Osteoblast (primary cell): ENCODE measurements at regions not wholly inside any gene's neighbourhood (a gene's known extent, or its start where the extent isn't known, plus 50 kb on each side); places are given as distances from the start of the nearest gene placed in this dataset.

ENCODE experiments used
- DNase-seq: peaks from one replicate; pipeline ENCODE4 v3.0.0; 2011; ENCODE audit warnings: low spot score, mixed read lengths; ENCODE audit not compliant: insufficient read length; ENCODE audit errors: missing footprints
- H2AFZ ChIP-seq: 2 replicates; pipeline ENCODE4 v1.6.0; 2011; ENCODE audit warnings: mild to moderate bottlenecking, low read length
- H3K27ac ChIP-seq: 2 replicates; pipeline ENCODE4 v1.5.1; 2011; ENCODE audit warnings: mild to moderate bottlenecking, low read depth, low read length, moderate library complexity
- H3K27me3 ChIP-seq: 2 replicates; pipeline ENCODE4 v1.6.0; 2012; ENCODE audit warnings: mild to moderate bottlenecking, control low read depth, inconsistent platforms, low read length, moderate library complexity; ENCODE audit not compliant: insufficient read depth
- H3K36me3 ChIP-seq: 2 replicates; pipeline ENCODE4 v1.5.1; 2011; ENCODE audit warnings: mild to moderate bottlenecking, low read length, control low read depth, moderate library complexity; ENCODE audit not compliant: insufficient read depth
- H3K4me1 ChIP-seq: 2 replicates; pipeline ENCODE4 v1.5.1; 2011; ENCODE audit warnings: mild to moderate bottlenecking, low read length, control low read depth, moderate library complexity; ENCODE audit not compliant: insufficient read depth
- H3K4me2 ChIP-seq: 2 replicates; pipeline ENCODE4 v1.6.0; 2011; ENCODE audit warnings: mild to moderate bottlenecking, low read length; ENCODE audit not compliant: insufficient read depth
- H3K4me3 ChIP-seq: fragments of 200-600 bp; sonication (generic); 3 replicates; pipeline ENCODE4 v1.5.1; 2012; ENCODE audit warnings: mild to moderate bottlenecking, low read length, inconsistent platforms; ENCODE audit not compliant: insufficient read depth
- H3K79me2 ChIP-seq: 2 replicates; pipeline ENCODE4 v1.6.0; 2012; ENCODE audit warnings: mild to moderate bottlenecking, low read length, control low read depth, inconsistent platforms; ENCODE audit not compliant: insufficient read depth
- H3K9me3 ChIP-seq: 2 replicates; pipeline ENCODE4 v1.5.1; 2011; ENCODE audit warnings: low read depth, low read length, control low read depth
- H4K20me1 ChIP-seq: 2 replicates; pipeline ENCODE4 v1.6.0; 2012; ENCODE audit warnings: mild to moderate bottlenecking, low read length, control low read depth; ENCODE audit not compliant: insufficient read depth
- CTCF ChIP-seq: IDR thresholded peaks from 2 replicates; pipeline ENCODE4 v1.5.1; 2011; ENCODE audit warnings: mild to moderate bottlenecking, low read depth, low read length, moderate library complexity; ENCODE audit errors: extremely low read depth

- Histone ChIP-seq H2AFZ (no peak overlapping the region), H3K27me3 (no peaks in the 10 kb centered on the region), H3K4me1 (peaks cover 12% of the 10 kb centered on the region), H3K4me2 (no peak overlapping the region), H4K20me1 (no peaks in the 10 kb centered on the region), H3K36me3 (no peaks in the 10 kb centered on the region), H3K79me2 (no peaks in the 10 kb centered on the region), H3K4me3 (no peak overlapping the region), H3K9me3 (no peaks in the 10 kb centered on the region), H3K27ac (no peak overlapping the region)
- no peak for DNase-seq
- TF ChIP-seq CTCF = no peak
Measured at GRCh38 chr12:67533159-67533558, 115.4 kb upstream of the DYRK2 start.

- Histone ChIP-seq H3K4me1 (peaks cover 12% of the 10 kb centered on the region), H3K9me3 (no peaks in the 10 kb centered on the region), H3K36me3 (no peaks in the 10 kb centered on the region), H3K4me2 (peak overlapping the region; percentile 17), H4K20me1 (no peaks in the 10 kb centered on the region), H2AFZ (no peak overlapping the region), H3K79me2 (no peaks in the 10 kb centered on the region), H3K4me3 (no peak overlapping the region), H3K27ac (peak overlapping the region; percentile 34), H3K27me3 (no peaks in the 10 kb centered on the region)
- no peak for DNase-seq
- TF ChIP-seq CTCF = no peak
Measured at GRCh38 chr12:67534046-67534445, 114.5 kb upstream of the DYRK2 start.

GRCh38 chr12:67534681-67535080 is 113.9 kb upstream of the DYRK2 start:
- Histone ChIP-seq H3K79me2 (no peaks in the 10 kb centered on the region), H2AFZ (no peak overlapping the region), H3K4me1 (peaks cover 12% of the 10 kb centered on the region), H3K27me3 (no peaks in the 10 kb centered on the region), H4K20me1 (no peaks in the 10 kb centered on the region), H3K27ac (peak overlapping the region; percentile 34), H3K4me3 (no peak overlapping the region), H3K36me3 (no peaks in the 10 kb centered on the region), H3K9me3 (no peaks in the 10 kb centered on the region), H3K4me2 (peak overlapping the region; percentile 17)
- no peak for TF ChIP-seq CTCF
- DNase-seq = peak; percentile 81

DNA sequence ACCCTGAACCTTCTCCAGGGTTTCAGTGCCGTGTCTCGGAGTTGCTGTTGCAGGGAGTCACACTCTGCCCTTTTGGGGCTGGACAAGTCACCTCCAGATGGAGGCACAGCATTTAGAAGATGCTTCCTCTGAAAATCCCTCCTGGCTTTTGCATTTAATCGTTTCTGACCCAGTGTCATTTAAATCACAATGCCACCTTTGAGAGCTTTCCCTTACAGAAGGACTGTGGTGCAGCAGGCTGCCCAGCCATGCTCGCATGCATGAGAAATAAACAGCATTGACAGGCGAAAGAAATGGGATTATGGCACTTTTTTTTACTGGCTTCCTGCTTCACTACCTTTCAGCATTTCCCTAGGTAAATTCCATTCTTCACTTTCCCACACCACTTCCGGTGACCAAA is 113.4 kb upstream of the DYRK2 start:
- peak overlapping the region; percentile 17 for H3K4me2 ChIP-seq
- no peaks in the 10 kb centered on the region for H3K27me3 ChIP-seq
- TF ChIP-seq CTCF = no peak
- no peaks in the 10 kb centered on the region for H3K9me3 ChIP-seq
- no peak overlapping the region for H2AFZ ChIP-seq
- no peaks in the 10 kb centered on the region for H4K20me1 ChIP-seq
- peaks cover 12% of the 10 kb centered on the region for H3K4me1 ChIP-seq
- H3K27ac ChIP-seq = no peak overlapping the region
- H3K79me2 ChIP-seq = no peaks in the 10 kb centered on the region
- H3K36me3 ChIP-seq = no peaks in the 10 kb centered on the region
- no peak for DNase-seq
- no peak overlapping the region for H3K4me3 ChIP-seq
